ENCODE measurements at regions not wholly inside any gene's neighbourhood (a gene's known extent, or its start where the extent isn't known, plus 50 kb on each side); places are given as distances from the start of the nearest gene placed in this dataset.
A peak's percentile ranks its signal among the peaks of the same experiment; 100 is the strongest.
"Not testable (repeated sequence)": the region's sequence is repeated elsewhere in the genome, so short reads cannot be mapped to it uniquely, and the experiment has no call there.

DNA sequence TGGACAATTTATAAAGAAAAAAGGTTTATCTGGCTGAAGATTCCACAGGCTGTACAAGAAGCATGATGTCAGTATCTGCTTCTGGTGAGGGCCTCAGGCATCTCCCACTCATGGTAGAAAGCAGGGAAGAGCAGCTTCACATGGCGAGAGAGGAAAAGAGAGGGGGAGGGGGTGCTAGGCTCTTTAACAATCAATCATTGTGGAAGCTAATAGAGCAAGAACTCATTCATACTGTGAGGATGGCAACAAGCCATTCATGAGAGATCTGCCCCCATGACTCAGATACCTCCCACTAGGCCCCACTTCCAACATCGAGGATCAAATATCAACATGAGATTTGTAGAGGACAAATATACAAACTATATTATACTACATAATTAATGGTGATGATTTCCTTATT lies 361.9 kb upstream of the FAR2 start:
- CTCF ChIA-PET: no interaction called here
- no peak for TF ChIP-seq PRDM1 (tag by site-specific recombination; IDR thresholded peaks at IDR 0.05)
- TF ChIP-seq ZIC2 (tag by site-specific recombination; IDR thresholded peaks at IDR 0.05): 0 out of 2 replicates have a peak, but pooled peaks have one; percentile 14
- peak; percentile 21; the same call in 1 of the 2 replicates for TF ChIP-seq ZNF660 (tag by site-specific recombination; IDR thresholded peaks at IDR 0.05)
- TF ChIP-seq, protein P1, sequence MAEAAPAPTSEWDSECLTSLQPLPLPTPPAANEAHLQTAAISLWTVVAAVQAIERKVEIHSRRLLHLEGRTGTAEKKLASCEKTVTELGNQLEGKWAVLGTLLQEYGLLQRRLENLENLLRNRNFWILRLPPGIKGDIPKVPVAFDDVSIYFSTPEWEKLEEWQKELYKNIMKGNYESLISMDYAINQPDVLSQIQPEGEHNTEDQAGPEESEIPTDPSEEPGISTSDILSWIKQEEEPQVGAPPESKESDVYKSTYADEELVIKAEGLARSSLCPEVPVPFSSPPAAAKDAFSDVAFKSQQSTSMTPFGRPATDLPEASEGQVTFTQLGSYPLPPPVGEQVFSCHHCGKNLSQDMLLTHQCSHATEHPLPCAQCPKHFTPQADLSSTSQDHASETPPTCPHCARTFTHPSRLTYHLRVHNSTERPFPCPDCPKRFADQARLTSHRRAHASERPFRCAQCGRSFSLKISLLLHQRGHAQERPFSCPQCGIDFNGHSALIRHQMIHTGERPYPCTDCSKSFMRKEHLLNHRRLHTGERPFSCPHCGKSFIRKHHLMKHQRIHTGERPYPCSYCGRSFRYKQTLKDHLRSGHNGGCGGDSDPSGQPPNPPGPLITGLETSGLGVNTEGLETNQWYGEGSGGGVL (tag by site-specific recombination; IDR thresholded peaks at IDR 0.05): 0 out of 2 replicates have a peak, but pooled peaks have one; percentile 32
- no peak for TF ChIP-seq ZFP41 (tag by site-specific recombination; IDR thresholded peaks at IDR 0.05; ENCODE audit: borderline replicate concordance)
- TF ChIP-seq ZNF138 (tag by site-specific recombination; IDR thresholded peaks at IDR 0.05; ENCODE audit: borderline replicate concordance): no peak
- no peak for TF ChIP-seq REPIN1 (tag by site-specific recombination; IDR thresholded peaks at IDR 0.05; ENCODE audit: low read depth)
- TF ChIP-seq GLIS1 (tag by site-specific recombination; IDR thresholded peaks at IDR 0.05): peak; percentile 30; the same call in 1 of the 2 replicates
- TF ChIP-seq, protein P2, sequence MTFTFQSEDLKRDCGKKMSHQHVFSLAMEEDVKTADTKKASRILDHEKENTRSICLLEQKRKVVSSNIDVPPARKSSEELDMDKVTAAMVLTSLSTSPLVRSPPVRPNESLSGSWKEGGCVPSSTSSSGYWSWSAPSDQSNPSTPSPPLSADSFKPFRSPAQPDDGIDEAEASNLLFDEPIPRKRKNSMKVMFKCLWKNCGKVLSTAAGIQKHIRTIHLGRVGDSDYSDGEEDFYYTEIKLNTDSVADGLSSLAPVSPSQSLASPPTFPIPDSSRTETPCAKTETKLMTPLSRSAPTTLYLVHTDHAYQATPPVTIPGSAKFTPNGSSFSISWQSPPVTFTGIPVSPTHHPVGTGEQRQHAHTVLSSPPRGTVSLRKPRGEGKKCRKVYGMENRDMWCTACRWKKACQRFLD (tag by site-specific recombination; IDR thresholded peaks at IDR 0.05): no peak
- TF ChIP-seq ZNF221 (tag by site-specific recombination; IDR thresholded peaks at IDR 0.05; ENCODE audit: borderline replicate concordance): no peak
- no peak for TF ChIP-seq ZNF404 (tag by site-specific recombination; IDR thresholded peaks at IDR 0.05)
- no peak for TF ChIP-seq ZNF701 (tag by site-specific recombination; IDR thresholded peaks at IDR 0.05)
- TF ChIP-seq, protein P3, sequence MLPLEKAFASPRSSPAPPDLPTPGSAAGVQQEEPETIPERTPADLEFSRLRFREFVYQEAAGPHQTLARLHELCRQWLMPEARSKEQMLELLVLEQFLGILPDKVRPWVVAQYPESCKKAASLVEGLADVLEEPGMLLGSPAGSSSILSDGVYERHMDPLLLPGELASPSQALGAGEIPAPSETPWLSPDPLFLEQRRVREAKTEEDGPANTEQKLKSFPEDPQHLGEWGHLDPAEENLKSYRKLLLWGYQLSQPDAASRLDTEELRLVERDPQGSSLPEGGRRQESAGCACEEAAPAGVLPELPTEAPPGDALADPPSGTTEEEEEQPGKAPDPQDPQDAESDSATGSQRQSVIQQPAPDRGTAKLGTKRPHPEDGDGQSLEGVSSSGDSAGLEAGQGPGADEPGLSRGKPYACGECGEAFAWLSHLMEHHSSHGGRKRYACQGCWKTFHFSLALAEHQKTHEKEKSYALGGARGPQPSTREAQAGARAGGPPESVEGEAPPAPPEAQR (tag by site-specific recombination; IDR thresholded peaks at IDR 0.05): no peak
- TF ChIP-seq, protein P4, sequence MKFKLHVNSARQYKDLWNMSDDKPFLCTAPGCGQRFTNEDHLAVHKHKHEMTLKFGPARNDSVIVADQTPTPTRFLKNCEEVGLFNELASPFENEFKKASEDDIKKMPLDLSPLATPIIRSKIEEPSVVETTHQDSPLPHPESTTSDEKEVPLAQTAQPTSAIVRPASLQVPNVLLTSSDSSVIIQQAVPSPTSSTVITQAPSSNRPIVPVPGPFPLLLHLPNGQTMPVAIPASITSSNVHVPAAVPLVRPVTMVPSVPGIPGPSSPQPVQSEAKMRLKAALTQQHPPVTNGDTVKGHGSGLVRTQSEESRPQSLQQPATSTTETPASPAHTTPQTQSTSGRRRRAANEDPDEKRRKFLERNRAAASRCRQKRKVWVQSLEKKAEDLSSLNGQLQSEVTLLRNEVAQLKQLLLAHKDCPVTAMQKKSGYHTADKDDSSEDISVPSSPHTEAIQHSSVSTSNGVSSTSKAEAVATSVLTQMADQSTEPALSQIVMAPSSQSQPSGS (tag by site-specific recombination; IDR thresholded peaks at IDR 0.05; ENCODE audit: low read depth): no peak
- POLR2A ChIA-PET: no interaction called here

DNA sequence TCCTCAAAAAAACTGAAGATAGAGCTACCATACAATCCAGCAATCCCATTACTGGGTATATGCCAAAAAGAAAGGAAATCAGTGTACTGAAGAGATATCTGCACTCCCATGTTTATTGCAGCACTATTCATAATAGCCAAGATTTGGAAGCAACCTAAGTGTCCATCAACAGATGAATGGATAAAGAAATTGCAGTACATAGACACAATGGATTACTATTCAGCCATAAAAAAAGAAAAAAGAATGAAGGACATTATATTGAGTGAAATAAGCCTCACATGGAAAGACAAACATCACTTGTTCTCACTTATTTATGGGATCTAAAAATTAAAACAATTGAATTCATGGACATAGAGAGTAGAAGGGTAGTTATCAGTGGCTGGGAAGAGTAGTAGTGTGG lies 360.8 kb upstream of the FAR2 start:
- CTCF ChIA-PET; H3K36me3 ChIP-seq (ENCODE audit: control insufficient read depth in 2 of 2, insufficient read depth in 1 of 2, low read length in 2 of 2); POLR2A ChIA-PET: not testable (repeated sequence)

More for the DNA sequence above, 361.9 kb upstream of the FAR2 start:
- no peak overlapping the region for H3K4me3 ChIP-seq (ENCODE audit: low read depth, low read length)
- H3K9me3 ChIP-seq (ENCODE audit: control insufficient read depth, insufficient read depth, low read depth, low read length): no peaks in the 10 kb centered on the region
- no peaks in the 10 kb centered on the region for H3K36me3 ChIP-seq (ENCODE audit: control insufficient read depth in 2 of 2, insufficient read depth in 1 of 2, low read length in 2 of 2)
- H3K4me1 ChIP-seq (ENCODE audit: control insufficient read depth, insufficient read depth, low read length): no peaks in the 10 kb centered on the region
- H3K27ac ChIP-seq (ENCODE audit: extremely low read depth, low read depth, low read length): no peak overlapping the region

DNA sequence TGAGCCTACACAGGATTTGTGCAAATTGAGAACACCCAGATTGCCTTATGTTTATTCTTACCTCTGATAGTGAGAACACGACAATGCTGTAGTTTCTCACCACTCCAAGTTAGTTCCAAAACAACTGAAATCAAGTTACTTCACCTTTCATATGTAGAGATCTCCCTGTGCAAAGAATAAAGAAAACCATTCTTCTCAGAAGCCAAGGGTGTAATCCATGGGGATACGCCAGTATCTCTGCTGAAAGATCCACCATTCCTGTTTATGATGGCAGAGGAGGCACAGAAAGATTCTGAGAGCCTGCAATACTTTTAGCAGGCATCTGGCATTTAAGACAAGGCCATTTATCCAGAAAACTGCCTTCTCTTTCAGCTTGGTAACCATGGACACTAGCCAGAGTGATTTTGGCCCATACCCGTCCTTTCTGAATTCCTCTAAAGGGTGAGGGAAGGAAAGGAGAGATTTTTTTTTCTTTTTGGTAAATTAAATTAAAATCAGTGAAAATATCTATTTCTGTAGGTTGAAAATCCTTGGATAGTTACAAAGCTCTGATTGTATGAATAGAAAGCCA lies 355.4 kb upstream of the FAR2 start:
- H3K36me3 ChIP-seq (ENCODE audit: control insufficient read depth in 2 of 2, insufficient read depth in 1 of 2, low read length in 2 of 2): no peaks in the 10 kb centered on the region
- no peak overlapping the region for H3K4me3 ChIP-seq (ENCODE audit: low read depth, low read length)
- no peaks in the 10 kb centered on the region for H3K4me1 ChIP-seq (ENCODE audit: control insufficient read depth, insufficient read depth, low read length)
- ChIA-PET CTCF (no interaction called here), POLR2A (no interaction called here)
- no peak overlapping the region for H3K27ac ChIP-seq (ENCODE audit: extremely low read depth, low read depth, low read length)
- no peaks in the 10 kb centered on the region for H3K9me3 ChIP-seq (ENCODE audit: control insufficient read depth, insufficient read depth, low read depth, low read length)
- TF ChIP-seq, protein P5, sequence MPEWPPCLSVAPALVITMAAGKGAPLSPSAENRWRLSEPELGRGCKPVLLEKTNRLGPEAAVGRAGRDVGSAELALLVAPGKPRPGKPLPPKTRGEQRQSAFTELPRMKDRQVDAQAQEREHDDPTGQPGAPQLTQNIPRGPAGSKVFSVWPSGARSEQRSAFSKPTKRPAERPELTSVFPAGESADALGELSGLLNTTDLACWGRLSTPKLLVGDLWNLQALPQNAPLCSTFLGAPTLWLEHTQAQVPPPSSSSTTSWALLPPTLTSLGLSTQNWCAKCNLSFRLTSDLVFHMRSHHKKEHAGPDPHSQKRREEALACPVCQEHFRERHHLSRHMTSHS (tag by site-specific recombination; IDR thresholded peaks at IDR 0.05): no peak
- TF ChIP-seq ZNF350 (tag by site-specific recombination; IDR thresholded peaks at IDR 0.05) (no peak), ZFP41 (tag by site-specific recombination; IDR thresholded peaks at IDR 0.05; ENCODE audit: borderline replicate concordance) (no peak), ZNF138 (tag by site-specific recombination; IDR thresholded peaks at IDR 0.05; ENCODE audit: borderline replicate concordance) (no peak), ZNF426 (tag by site-specific recombination; IDR thresholded peaks at IDR 0.05) (no peak)
- TF ChIP-seq, protein P6, sequence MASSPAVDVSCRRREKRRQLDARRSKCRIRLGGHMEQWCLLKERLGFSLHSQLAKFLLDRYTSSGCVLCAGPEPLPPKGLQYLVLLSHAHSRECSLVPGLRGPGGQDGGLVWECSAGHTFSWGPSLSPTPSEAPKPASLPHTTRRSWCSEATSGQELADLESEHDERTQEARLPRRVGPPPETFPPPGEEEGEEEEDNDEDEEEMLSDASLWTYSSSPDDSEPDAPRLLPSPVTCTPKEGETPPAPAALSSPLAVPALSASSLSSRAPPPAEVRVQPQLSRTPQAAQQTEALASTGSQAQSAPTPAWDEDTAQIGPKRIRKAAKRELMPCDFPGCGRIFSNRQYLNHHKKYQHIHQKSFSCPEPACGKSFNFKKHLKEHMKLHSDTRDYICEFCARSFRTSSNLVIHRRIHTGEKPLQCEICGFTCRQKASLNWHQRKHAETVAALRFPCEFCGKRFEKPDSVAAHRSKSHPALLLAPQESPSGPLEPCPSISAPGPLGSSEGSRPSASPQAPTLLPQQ (tag by site-specific recombination; IDR thresholded peaks at IDR 0.05): no peak
- TF ChIP-seq, protein P7, sequence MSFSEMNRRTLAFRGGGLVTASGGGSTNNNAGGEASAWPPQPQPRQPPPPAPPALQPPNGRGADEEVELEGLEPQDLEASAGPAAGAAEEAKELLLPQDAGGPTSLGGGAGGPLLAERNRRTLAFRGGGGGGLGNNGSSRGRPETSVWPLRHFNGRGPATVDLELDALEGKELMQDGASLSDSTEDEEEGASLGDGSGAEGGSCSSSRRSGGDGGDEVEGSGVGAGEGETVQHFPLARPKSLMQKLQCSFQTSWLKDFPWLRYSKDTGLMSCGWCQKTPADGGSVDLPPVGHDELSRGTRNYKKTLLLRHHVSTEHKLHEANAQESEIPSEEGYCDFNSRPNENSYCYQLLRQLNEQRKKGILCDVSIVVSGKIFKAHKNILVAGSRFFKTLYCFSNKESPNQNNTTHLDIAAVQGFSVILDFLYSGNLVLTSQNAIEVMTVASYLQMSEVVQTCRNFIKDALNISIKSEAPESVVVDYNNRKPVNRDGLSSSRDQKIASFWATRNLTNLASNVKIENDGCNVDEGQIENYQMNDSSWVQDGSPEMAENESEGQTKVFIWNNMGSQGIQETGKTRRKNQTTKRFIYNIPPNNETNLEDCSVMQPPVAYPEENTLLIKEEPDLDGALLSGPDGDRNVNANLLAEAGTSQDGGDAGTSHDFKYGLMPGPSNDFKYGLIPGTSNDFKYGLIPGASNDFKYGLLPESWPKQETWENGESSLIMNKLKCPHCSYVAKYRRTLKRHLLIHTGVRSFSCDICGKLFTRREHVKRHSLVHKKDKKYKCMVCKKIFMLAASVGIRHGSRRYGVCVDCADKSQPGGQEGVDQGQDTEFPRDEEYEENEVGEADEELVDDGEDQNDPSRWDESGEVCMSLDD (tag by site-specific recombination; IDR thresholded peaks at IDR 0.05): no peak

More for the DNA sequence above, 360.8 kb upstream of the FAR2 start:
- H3K4me1 ChIP-seq (ENCODE audit: control insufficient read depth, insufficient read depth, low read length); H3K4me3 ChIP-seq (ENCODE audit: low read depth, low read length); H3K27ac ChIP-seq (ENCODE audit: extremely low read depth, low read depth, low read length); H3K9me3 ChIP-seq (ENCODE audit: control insufficient read depth, insufficient read depth, low read depth, low read length): not testable (repeated sequence)

All from HEK293 (cell line).